GM19328 (cell line): ENCODE measurements at regions not wholly inside any gene's neighbourhood (a gene's known extent, or its start where the extent isn't known, plus 50 kb on each side); places are given as distances from the start of the nearest gene placed in this dataset.
"Not testable (repeated sequence)": the region's sequence is repeated elsewhere in the genome, so short reads cannot be mapped to it uniquely, and the experiment has no call there.

Source experiments
- ATAC-seq: cut with Tn5 transposase; IDR thresholded peaks from one replicate; pipeline ENCODE4 v1.9.1; 2021; ENCODE audit warnings: mild to moderate bottlenecking, moderate library complexity; ENCODE audit not compliant: unreplicated experiment

DNA sequence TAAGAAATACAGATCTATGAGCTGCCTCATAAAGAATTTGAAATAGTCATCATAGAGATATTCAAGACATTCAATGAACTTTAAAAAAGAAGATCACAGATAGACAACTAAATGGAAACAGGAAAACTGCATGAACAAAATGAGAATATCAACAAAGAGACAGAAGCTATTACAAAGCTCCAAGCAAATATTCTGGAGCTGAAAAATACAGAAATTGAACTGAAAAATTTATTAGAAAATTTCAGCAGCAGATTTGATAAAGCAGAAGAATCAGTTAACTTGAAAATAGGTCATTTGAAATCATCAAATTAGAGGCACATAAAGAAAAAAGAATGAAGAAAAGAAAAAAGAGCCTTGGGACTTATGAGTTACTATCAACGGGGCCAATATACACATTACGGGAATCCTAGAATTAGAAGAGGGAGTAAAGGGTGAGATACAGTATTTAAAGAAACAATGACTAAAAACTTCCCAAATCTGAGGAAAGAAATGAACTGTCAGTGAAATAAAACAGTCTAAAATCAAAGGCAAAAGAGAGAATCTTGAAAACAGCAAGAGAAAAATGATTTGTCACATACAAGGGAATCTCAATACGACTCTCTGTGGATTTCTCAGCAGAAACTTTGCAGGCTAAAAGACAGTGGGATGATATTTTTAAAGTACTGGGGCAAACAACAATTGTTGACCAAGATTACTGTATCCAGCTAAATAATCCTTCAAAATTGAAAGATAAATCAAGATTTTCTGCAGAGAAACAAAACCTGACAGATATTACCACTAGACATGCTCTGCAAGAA, 641.6 kb downstream of the ANKRD50 start:
- no peak for ATAC-seq

DNA sequence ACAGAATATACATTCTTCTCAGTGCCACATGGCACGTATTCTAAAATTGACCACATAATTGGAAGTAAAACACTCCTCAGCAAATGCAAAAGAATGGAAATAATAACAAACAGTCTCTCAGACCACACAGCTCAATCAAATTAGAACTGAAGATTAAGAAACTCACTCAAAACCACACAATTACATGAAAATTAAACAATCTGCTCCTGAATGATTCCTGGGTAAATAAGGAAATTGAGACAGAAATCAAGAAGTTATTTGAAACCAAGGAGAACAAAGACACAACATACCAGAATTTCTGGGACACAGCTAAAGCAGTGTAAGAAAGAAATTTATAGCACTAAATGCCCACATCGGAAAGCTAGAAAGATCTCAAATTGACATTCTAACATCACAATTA, 637.3 kb downstream of the ANKRD50 start:
- not testable (repeated sequence) for ATAC-seq

DNA sequence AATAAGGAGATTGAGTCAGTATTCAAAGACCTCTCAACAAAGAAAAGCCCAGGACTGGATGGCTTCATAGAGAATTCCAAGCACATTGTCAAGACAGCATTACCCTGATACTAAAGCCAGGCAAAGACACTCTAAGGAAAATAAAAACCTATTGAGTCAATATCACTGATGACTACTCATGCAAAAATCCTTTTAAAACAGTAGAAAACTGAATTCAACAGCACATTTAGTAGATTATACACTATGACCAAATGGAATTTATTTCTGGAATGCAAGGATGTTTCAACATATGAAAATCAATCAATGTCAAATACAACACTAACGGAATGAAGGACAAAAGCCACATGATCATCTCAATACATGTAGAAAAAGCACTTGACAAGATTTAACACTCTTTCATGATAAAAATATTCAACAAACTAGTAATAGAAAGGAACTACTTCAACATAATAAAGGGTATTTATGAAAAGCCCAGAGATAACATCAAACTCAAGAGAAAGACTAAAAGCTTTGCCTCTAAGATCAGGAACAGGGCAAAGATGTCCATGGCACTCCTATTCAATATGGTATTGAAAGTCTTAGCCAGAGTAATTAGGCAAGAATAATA, 633.3 kb downstream of the ANKRD50 start:
- no peak for ATAC-seq

DNA sequence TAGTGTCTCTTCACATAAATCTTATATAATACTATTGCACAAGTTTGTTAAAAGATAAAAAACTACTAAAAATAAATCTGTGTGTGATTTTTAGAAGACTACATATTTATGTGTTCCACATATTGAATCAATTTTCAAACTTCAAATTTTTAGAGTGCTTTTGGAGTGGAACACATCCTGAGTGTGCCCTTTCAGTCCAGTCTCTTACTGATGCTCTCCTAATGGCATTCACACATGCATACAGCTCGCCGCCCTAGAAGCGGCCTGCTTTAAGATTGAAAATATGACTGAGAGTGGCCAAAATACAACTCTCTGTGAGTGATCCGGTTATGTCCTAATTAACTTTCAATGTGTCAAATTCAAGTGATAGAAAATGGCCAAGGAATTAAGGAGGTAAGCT, 628.8 kb downstream of the ANKRD50 start:
- ATAC-seq: no peak

DNA sequence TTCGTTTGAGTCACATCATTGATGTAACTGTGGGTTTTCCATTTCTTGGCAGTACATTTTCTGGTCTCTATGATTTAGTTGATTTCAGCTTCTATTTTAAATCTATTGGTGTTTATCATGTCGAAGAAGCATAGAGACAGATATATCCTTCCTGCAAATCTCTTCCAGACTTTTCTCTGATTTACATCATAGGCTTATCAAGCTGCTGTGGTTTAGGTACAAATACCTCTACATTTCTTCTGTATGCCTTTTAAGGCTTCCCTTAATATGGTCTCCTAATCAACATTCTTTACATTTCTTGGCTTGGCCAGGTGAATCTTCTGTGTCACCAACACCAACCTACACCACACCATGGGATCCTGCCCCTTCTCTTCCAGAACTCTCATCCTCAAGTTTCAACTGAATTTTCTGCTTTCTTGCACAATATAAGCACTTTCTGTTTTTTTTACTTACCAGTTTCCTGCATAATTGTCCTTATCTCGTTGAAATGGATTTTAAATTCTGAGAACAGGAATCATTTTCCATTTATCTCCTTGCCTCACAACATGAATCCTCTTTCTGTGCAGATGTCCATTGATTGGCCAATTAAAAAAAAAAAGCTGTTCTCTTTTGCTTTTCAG, 626.9 kb downstream of the ANKRD50 start:
- ATAC-seq: no peak

DNA sequence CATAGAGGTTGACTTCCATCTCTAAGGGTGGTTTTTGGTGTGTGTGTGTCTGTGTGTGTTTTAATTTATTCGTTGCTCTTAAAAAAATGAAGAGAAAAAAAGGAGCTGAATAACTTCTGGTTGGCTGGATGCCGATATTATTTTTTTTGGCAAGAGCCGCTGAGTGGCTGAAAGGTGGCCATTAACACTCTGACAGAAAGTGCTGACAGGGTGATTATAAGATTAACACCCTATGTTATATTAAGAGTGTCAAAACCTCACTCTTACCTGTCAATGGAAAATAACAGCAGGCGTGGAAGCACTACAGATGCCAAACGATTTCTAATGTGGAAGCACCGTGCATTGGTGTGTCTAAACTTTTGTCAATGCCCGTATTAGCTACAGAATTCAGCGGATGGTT, 622.5 kb downstream of the ANKRD50 start:
- no peak for ATAC-seq

DNA sequence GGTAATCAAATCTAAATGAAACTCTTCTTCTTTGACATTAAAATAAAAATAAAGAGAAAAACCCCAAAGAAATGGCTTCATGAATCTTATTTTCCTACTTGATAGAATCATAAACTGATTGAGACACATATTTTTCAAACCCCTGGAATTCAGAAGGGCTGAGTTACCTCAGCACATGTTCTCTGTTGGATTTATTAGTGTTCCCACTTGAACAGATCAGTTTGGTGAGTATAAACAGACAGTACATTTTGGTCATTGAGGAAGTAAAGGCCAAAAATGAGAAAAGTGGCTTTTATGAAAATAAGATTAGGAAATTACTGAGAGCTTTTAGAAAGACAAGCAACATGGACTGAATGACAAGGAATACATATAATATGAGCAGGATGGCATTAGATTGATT, 620.4 kb downstream of the ANKRD50 start:
- ATAC-seq: no peak

DNA sequence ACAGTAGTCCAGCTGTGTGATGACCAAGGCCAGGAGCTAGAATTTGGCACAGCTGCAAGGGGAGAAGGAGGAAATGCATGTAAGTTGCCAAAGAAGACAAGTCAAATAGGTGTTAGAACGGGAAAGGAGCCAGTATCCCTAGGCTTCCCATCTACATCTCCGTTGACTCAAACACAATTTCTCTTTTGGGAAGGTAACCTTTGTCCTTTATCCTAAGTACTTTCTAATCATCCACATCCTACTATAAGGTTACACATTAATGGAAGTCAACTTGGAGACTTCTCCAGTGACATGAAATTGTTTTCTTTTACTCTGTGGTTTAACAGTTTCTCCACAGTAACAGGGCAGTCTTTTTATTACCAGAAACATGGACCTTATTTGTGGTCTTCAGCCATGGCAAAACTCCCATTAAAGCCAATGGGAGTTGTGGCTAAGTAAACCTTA, 620.0 kb downstream of the ANKRD50 start:
- ATAC-seq: no peak

DNA sequence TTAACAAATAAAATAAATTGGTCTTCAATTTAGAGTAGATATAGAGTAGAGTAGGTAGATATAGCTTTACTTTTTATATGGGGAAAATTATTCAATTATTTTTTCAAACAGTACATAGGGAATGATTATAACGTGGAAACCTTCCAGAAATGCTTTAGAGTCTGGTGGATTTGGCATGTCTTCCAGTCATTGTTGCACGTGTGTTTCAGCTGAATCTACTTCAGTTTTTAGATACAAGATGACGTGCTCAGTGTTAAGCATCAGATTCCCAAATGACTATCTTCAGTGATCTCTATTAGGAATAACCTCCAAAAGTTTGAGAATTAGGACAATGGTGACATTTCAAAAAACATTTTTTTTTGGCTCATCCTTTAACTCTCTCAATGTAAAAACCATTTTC, 616.9 kb downstream of the ANKRD50 start:
- ATAC-seq: no peak

DNA sequence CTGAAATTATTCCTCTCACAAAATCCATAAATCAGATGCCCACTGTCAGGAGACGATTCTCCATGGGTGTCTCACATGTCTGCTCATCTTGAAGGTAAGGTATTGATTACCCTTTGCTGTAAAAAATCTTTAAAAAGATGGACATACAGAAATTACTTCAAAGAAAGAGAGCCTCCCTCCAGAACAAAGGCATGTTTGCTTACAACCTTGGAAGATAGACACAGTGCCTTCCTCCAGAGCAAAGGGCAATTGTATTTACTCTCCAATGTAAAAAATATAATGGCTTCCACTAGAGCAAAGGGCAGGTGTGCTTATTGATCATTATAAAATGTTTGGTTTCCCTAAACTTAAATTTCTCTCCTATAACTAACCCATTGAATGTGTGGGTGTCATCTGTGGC, 616.2 kb downstream of the ANKRD50 start:
- no peak for ATAC-seq

DNA sequence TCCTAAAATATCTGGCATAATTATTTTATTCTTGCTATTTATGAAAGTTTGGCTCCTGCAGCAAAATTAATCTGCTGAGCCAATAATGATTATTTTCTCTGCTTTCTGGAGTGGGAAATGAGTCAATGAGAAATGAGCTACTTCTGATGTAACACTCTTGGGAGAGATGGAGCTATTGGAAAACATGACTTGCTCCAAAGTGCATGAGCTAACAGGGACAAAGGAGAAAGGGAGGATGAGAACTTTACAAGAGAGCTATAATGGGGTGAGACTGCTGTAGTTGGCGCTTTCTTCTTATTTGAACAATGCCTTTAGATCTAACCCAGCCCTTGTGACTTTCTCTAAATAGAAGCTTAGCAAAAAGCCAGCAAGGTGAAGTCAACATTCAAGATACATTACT, 615.1 kb downstream of the ANKRD50 start:
- no peak for ATAC-seq

DNA sequence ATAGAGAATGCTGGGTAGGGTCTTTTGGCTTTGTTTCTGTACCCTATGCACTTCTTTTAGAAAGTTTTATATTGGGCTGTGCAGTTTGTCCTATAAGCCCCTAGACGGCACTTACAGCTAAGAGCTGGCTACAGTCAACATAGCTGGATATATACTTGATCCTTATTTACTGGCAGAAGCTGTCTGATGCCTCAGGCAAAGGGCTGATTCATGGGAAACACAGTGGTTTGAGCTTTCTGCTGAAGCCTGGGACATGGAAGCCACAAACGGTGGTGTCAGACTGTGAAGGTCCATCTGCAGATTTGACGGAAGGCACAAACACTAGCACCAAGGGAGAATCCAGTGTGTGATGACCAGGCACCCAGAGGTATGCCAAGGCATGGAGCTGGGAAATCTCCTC, 608.4 kb downstream of the ANKRD50 start:
- ATAC-seq: no peak

DNA sequence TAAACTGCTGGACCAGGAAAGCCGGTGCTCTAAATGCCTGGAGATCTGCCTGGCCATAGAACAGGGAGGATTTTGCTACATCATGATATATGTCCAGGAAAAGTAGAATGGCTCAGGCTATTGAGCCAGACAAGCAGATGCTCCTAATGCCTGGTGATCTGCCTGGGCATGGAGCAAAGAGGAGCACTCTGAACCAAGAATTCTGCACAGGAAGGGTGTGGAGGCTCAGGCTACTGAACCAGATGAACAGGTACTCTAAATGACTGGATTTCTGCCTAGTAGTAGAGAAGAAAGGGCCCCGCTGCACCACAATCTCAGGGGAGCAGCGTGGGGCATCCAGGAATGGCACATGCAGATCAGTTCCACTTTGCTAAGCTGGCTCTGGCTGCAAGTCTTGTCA, 607.9 kb downstream of the ANKRD50 start:
- no peak for ATAC-seq

DNA sequence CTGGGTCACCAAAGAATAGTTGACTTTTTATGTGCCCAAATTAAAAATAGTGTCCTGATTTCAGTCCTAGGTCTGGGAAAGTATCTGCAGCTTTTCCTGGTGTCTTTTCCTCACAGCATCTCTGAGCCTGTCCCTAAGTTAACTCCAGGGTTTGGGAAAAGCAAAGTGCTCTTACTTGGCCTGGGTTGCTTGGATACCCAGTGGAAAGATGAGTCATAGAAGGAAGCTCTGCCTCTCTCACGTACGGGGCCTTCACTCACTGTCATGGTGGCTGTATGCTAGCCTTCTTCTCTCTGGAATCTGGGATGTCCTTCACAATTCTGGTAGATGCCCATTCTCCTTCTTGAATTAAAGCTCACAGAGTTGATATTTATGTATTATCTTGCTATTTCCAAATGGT, 607.3 kb downstream of the ANKRD50 start:
- ATAC-seq: no peak

DNA sequence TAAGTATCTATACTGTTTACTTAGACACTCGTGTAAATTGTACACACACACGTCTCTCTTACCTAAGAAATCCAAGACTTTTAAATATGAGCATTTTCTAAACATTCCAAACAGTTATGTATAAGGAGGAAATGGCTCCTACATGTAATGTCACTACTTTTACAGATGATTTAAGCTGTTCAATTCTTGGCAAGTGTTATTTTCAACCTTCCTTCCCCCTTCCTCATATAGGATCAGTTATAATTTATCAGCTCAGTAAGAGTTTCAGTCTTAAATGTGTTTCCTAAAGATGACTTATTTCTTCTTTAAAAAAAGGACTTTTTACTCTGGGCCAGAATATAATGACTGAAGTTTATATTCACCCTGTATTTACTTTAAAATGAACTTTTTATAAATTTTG, 601.1 kb downstream of the ANKRD50 start:
- ATAC-seq: no peak

DNA sequence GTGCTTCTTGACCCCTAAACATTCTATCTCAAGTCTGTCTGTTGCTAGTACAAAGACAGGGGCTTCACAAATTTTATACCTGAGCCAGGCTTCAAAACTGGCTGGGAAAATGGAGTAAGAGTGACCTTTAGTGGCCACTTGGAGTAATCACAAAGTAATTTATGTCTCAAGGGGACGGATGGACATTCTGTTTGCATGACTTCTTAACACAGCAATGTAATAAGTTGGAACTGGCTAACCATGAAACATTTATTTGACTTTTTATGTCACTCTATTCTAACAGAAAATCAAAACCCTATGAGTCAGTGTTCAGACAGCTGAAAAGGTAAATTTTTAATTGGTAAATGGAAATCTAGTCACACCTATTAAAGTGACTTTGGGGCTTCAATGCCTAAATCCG, 600.6 kb downstream of the ANKRD50 start:
- ATAC-seq: no peak

DNA sequence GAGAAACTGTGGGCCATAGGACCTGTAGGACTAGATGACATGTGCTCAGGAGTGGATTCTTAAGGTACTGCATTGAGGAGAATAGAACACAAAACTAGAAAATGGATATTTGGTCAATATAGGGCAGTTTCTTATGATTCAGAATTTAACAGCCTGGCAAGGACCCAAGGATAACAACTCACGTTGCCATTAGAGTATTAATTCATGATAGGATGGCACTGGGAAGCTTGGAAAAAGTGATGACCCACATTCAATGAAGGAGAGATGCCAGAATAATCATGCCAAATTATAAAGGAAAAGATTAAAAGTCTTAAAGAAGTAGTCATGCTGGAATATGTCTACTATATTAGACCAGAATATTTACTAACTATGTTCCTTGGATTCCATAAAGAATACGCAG, 594.5 kb downstream of the ANKRD50 start:
- no peak for ATAC-seq

DNA sequence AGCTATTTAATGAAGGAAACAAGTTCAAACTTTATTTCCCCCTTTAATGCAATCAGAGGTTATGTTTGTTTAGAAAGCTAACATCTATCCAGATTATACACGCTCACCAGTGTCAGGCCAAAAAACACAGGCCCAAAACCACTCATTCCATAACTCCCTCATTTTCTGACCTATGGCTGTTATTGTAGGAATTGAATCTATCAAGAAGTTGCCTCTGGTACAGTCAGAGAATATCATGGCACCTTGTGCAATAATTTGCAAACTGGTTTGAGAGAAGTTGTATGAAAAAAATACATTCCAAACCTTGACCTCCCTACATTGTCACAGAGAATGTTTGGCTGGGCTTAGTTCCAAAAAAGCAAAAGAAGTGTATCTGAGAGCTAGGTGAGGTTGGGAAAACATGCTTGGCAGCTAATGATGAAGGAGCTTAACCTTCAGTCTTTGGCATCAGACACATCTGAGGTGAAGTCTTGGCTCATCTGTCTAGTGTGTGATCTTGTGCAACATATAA, 591.0 kb downstream of the ANKRD50 start:
- ATAC-seq: no peak

DNA sequence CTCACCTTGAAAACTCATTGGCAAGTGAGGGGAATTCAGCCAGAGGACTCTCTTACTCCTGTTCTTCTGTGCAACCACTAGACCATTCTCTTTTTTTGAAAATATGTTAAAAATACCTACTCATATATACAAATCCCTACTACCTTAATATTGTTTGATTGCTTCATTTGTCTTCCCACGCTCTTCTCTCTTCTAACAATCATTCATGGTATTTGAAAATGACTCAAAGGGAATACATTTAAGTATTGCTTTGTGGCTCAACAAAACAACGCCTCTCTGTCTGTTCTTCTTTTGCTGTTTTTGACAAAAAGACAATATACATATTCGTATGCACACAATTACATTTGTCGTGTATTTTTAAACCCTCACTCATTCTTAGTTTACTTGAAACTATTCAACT, 589.4 kb downstream of the ANKRD50 start:
- ATAC-seq: no peak

DNA sequence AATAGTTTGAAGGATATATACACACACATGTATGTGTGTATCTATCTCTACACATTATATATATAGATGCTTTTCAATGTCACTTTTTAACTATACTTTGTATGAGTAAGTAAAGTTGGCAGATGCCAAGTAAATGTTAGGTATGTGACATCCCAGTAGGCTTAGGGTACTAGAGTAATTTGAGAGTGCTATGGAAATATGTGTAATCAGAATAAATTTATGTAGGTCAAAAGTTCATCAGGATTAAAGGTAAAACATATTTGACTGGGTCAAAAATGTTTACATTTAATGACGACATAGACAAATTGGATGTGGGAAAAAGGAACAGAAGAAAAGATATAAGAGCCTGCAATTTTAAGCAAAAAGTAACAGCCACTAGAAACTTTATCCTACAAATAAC, 588.8 kb downstream of the ANKRD50 start:
- no peak for ATAC-seq

DNA sequence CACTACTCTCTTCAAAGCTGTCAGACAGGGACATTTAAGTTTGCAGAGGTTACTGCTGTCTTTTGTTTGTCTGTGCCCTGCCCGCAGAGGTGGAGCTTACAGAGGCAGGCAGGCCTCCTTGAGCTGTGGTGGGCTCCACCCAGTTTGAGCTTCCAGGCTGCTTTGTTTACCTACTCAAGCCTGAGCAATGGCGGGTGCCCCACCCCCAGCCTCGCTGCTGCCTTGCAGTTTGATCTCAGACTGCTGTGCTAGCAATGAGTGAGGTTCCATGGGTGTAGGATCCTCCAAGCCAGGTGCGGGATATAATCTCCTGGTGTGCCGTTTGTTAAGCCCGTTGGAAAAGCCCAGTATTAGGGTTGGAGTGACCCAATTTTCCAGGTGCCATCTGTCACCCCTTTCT, 581.2 kb downstream of the ANKRD50 start:
- not testable (repeated sequence) for ATAC-seq

DNA sequence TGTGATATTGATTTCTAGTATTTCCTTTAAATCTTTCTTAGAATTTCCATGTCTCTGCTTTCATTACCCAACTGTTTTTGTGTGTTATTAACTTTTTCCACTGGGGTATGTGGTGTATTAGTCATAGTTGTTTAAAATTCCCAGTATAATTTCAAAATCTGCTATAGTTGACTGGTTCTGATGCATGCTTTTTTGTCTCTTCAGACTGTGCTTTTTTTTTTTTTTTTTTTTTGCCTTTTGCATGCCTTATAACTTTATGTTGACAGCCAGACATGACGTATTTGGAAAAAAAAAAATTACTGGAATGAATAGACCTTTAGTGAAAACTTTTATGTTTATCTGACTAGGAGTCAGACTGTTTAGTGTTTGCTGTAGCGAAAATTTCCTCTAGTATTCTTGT, 580.4 kb downstream of the ANKRD50 start:
- ATAC-seq: no peak
